ENCODE measurements at regions not wholly inside any gene's neighbourhood (a gene's known extent, or its start where the extent isn't known, plus 50 kb on each side); places are given as distances from the start of the nearest gene placed in this dataset.

- CTCF ChIA-PET: interaction anchor here (1.1 kb wide), 1 partner anchor 15 kb away, joined by 3 read pairs; no protein-coding TSS in a partner anchor
- H3K9me1 ChIP-seq (replicated peaks; ENCODE audit: control insufficient read depth, extremely low read depth, insufficient read depth, low read length): no peaks in the 10 kb centered on the region
- no peaks in the 10 kb centered on the region for H3K9me3 ChIP-seq (replicated peaks; ENCODE audit: control insufficient read depth, insufficient read depth, low read length)
- DNase-seq (ENCODE audit: low read depth, low spot score) (no peak), FAIRE-seq (no peak)
- intact Hi-C loops (cut with micrococcal nuclease): no loop called here
- no TSS peak for BruUV-seq (replicated peaks)
- H3K27me3 ChIP-seq (ENCODE audit: control insufficient read depth in 2 of 2, insufficient read depth in 2 of 2, low read length in 2 of 2): peaks cover 0 to 2% of the 10 kb centered on the region in 2 experiments
- no peak overlapping the region for H2AFZ ChIP-seq (ENCODE audit: low read depth, low read length)
- peaks cover 5% of the 10 kb centered on the region for H3K4me1 ChIP-seq (ENCODE audit: control insufficient read depth, extremely low read depth, insufficient read depth, low read length)
- no peaks in the 10 kb centered on the region for H3K79me2 ChIP-seq (ENCODE audit: control insufficient read depth, insufficient read depth, low read length)
- no peak overlapping the region for H3K27ac ChIP-seq (ENCODE audit: insufficient read depth, low read depth, low read length)
- TF ChIP-seq CTCF (IDR thresholded peaks at IDR 0.05; ENCODE audit: extremely low read depth in 1 of 2, insufficient read depth in 1 of 2, low read depth in 1 of 2, low read length in 2 of 2) (no peak), MAX (IDR thresholded peaks at IDR 0.05; ENCODE audit: insufficient read depth, insufficient read length) (no peak), POLR2AphosphoS5 (IDR thresholded peaks at IDR 0.05; ENCODE audit: insufficient read depth, low read depth, low read length) (no peak), EZH2 (IDR thresholded peaks at IDR 0.05; ENCODE audit: borderline replicate concordance, low read depth, low read length, severe bottlenecking) (no peak), JUN (IDR thresholded peaks at IDR 0.05; ENCODE audit: borderline replicate concordance, insufficient read depth, insufficient read length, low read depth) (no peak), POLR2A (IDR thresholded peaks at IDR 0.05; ENCODE audit: low read depth, low read length) (no peak)
- POLR2A ChIA-PET: no interaction called here
- no peak overlapping the region for H3K4me3 ChIP-seq (replicated peaks in 1 of 3; ENCODE audit: insufficient read depth in 1 of 3, low read depth in 1 of 3, low read length in 3 of 3)
- H4K20me1 ChIP-seq (replicated peaks; ENCODE audit: control insufficient read depth, extremely low read depth, insufficient read depth, low read length): no peaks in the 10 kb centered on the region
- H3K4me2 ChIP-seq (ENCODE audit: insufficient read depth, low read length): no peak overlapping the region
- dilution Hi-C loops (cut with MboI; ENCODE audit: extremely low pct_ligation_motif_present, low sequenced_read_pairs): no loop called here
- no peak overlapping the region for H3K9ac ChIP-seq (replicated peaks; ENCODE audit: extremely low read depth, insufficient read depth, low read length)
- H3K36me3 ChIP-seq (ENCODE audit: control insufficient read depth in 2 of 2, extremely low read depth in 1 of 2, insufficient read depth in 2 of 2, low read length in 2 of 2): no peaks in the 10 kb centered on the region
Observed at GRCh38 chr14:58717813-58718212, 80.1 kb downstream of the DACT1 start.
